ENCODE measurements at regions not wholly inside any gene's neighbourhood (a gene's known extent, or its start where the extent isn't known, plus 50 kb on each side); places are given as distances from the start of the nearest gene placed in this dataset.

DNA sequence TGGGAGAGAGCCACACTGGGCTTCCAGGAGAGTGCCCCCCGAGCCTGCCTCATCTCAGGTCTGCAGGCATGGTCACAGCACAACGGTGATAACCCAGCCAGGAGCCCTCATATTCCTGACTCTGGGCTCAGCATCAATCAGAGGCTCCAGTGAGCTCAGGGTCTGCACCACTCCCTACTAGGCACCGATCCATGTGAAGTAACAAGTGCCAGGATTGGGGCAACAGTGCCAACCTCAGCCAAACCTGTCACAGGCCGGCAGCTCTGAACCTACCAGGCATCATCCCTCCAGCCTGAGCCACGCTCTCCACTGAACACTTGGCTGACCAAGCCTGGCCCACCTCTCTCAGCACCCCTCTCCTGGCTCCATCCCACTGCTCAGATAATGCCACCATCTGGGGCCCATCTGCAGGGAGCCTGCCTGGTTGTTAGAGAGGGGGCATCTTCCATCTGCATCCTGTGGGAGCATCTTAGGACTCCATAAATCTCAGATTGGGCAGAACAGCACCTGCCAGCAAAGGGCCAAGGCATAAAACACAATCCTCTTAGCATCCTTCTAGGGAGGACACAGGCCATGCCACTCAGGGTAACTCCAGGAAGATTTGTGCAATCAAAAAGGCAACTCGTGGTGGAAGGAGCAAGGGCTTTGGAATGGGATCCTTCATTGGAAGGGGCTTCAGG, 213.7 kb upstream of the CSF3R start:
- TF ChIP-seq, protein P1, sequence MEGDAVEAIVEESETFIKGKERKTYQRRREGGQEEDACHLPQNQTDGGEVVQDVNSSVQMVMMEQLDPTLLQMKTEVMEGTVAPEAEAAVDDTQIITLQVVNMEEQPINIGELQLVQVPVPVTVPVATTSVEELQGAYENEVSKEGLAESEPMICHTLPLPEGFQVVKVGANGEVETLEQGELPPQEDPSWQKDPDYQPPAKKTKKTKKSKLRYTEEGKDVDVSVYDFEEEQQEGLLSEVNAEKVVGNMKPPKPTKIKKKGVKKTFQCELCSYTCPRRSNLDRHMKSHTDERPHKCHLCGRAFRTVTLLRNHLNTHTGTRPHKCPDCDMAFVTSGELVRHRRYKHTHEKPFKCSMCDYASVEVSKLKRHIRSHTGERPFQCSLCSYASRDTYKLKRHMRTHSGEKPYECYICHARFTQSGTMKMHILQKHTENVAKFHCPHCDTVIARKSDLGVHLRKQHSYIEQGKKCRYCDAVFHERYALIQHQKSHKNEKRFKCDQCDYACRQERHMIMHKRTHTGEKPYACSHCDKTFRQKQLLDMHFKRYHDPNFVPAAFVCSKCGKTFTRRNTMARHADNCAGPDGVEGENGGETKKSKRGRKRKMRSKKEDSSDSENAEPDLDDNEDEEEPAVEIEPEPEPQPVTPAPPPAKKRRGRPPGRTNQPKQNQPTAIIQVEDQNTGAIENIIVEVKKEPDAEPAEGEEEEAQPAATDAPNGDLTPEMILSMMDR (conservative IDR thresholded peaks at IDR 0.05), result no peak
- Mint-ChIP-seq H3K27ac (no peak overlapping the region), H3K9me3 (no peaks in the 10 kb centered on the region), H3K4me1 (peaks cover 10% of the 10 kb centered on the region), H3K27me3 (ENCODE audit: insufficient read depth) (peaks cover 23% of the 10 kb centered on the region), H3K4me3 (no peak overlapping the region), H3K36me3 (ENCODE audit: low read depth) (no peaks in the 10 kb centered on the region)
- Histone ChIP-seq H3K36me3 (ENCODE audit: control insufficient read depth, insufficient read depth, low read length) (no peaks in the 10 kb centered on the region), H3K4me3 (ENCODE audit: low read length) (no peak overlapping the region), H3K27me3 (ENCODE audit: control insufficient read depth, insufficient read depth, low read length, poor library complexity, severe bottlenecking) (peaks cover 7% of the 10 kb centered on the region), H3K4me1 (ENCODE audit: control insufficient read depth, insufficient read depth, low read length) (no peaks in the 10 kb centered on the region), H3K9me3 (ENCODE audit: control insufficient read depth, low read length) (no peaks in the 10 kb centered on the region), H3K9ac (ENCODE audit: extremely low read depth, low read length, poor library complexity, severe bottlenecking) (no peak overlapping the region), H3K27ac (ENCODE audit: low read depth, low read length) (no peak overlapping the region)
- peak; percentile 10 for DNase-seq
- 85 to 89% methylated on average over 3 to 6 of the region's 6 CpGs for WGBS, 2 experiments (ENCODE audit: insufficient coverage in 1 of 2, insufficient read length in 1 of 2)

DNA sequence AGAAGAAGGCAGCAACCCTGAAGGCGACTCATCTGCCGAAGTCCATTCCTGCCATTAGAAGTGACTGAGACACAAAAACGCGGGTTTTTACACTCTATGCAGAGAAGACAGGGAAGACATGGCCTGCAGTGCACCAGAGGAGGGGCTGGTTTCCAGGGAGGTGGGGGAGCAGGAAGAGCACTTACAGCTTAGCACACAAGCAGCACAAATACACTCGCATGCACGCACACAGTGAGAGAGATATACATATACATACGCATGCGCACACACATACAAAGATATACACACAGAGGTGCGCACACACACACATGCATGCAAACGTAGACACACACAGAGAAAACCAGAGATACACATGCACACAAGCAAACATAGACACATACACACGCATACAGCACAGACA, 210.9 kb upstream of the CSF3R start:
- H3K27me3 ChIP-seq (ENCODE audit: control insufficient read depth, insufficient read depth, low read length, poor library complexity, severe bottlenecking), result peaks cover 18% of the 10 kb centered on the region
- 90 to 93% methylated on average over 6 to 11 of the region's 11 CpGs for whole genome bisulfite sequencing, 2 experiments (ENCODE audit: insufficient coverage in 1 of 2, insufficient read length in 1 of 2)
- no peak overlapping the region for H3K27ac Mint-ChIP-seq

DNA sequence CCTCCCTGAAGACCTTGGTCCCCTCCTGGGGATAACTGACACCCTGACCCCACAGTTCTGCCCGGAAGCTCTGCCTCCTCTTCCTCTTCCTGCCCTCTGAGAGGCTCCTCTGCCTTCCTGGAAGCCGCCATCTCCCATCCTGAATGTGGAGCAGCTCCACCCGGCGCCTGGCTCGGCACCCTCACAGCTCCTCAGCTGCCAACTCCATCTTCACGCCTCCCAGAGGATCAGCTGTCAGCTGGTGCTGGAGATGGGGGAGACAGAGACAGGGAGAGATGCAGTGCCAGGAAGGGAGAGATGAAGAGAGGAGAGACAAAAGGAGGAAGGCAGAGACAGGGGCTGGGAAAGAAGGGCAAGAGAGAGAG, 210.4 kb upstream of the CSF3R start:
- Histone ChIP-seq H3K9me3 (ENCODE audit: control insufficient read depth, low read length) (no peaks in the 10 kb centered on the region), H3K36me3 (ENCODE audit: control insufficient read depth, insufficient read depth, low read length) (no peaks in the 10 kb centered on the region), H3K4me1 (ENCODE audit: control insufficient read depth, insufficient read depth, low read length) (no peaks in the 10 kb centered on the region), H3K9ac (ENCODE audit: extremely low read depth, low read length, poor library complexity, severe bottlenecking) (no peak overlapping the region), H3K27ac (ENCODE audit: low read depth, low read length) (no peak overlapping the region), H3K27me3 (ENCODE audit: control insufficient read depth, insufficient read depth, low read length, poor library complexity, severe bottlenecking) (peaks cover 18% of the 10 kb centered on the region), H3K4me3 (ENCODE audit: low read length) (no peak overlapping the region)
- Mint-ChIP-seq H3K27ac (no peak overlapping the region), H3K27me3 (ENCODE audit: insufficient read depth) (peaks cover 23% of the 10 kb centered on the region), H3K4me3 (no peak overlapping the region), H3K36me3 (ENCODE audit: low read depth) (no peaks in the 10 kb centered on the region), H3K4me1 (no peaks in the 10 kb centered on the region), H3K9me3 (no peaks in the 10 kb centered on the region)
- peak; percentile 34 for DNase-seq
- WGBS, 2 experiments (ENCODE audit: insufficient coverage in 1 of 2, insufficient read length in 1 of 2), result 83% methylated on average over 6 of the region's 6 CpGs; no CpG with 5 or more reads in 1 of the 2 experiments
- TF ChIP-seq, protein P1 (conservative IDR thresholded peaks at IDR 0.05), result no peak

More for the DNA sequence above, 210.9 kb upstream of the CSF3R start:
- no peak overlapping the region for H3K4me3 ChIP-seq (ENCODE audit: low read length)
- Mint-ChIP-seq H3K36me3 (ENCODE audit: low read depth) (no peaks in the 10 kb centered on the region), H3K4me1 (no peaks in the 10 kb centered on the region), H3K4me3 (no peak overlapping the region), H3K27me3 (ENCODE audit: insufficient read depth) (peaks cover 23% of the 10 kb centered on the region), H3K9me3 (no peaks in the 10 kb centered on the region)
- H3K9ac ChIP-seq (ENCODE audit: extremely low read depth, low read length, poor library complexity, severe bottlenecking), result no peak overlapping the region
- TF ChIP-seq, protein P1 (conservative IDR thresholded peaks at IDR 0.05), result no peak
- no peak overlapping the region for H3K27ac ChIP-seq (ENCODE audit: low read depth, low read length)
- no peaks in the 10 kb centered on the region for H3K4me1 ChIP-seq (ENCODE audit: control insufficient read depth, insufficient read depth, low read length)
- peak; percentile 26 for DNase-seq
- H3K36me3 ChIP-seq (ENCODE audit: control insufficient read depth, insufficient read depth, low read length), result no peaks in the 10 kb centered on the region
- H3K9me3 ChIP-seq (ENCODE audit: control insufficient read depth, low read length), result no peaks in the 10 kb centered on the region

Measured in endodermal cell (in vitro differentiated cells).